Retinal pigment epithelial cell (primary cell): ENCODE measurements at regions not wholly inside any gene's neighbourhood (a gene's known extent, or its start where the extent isn't known, plus 50 kb on each side); places are given as distances from the start of the nearest gene placed in this dataset.
"Not testable (repeated sequence)": the region's sequence is repeated elsewhere in the genome, so short reads cannot be mapped to it uniquely, and the experiment has no call there.

ENCODE experiments used
- DNase-seq: peaks from one replicate; pipeline ENCODE4 v3.0.0-alpha.2; 2010; ENCODE audit warnings: low read depth
- H3K4me3 ChIP-seq: 2 replicates; pipeline ENCODE4 v1.5.1; 2011; ENCODE audit warnings: mild to moderate bottlenecking, low read length, control low read depth, moderate library complexity
- TF ChIP-seq, protein P1 (sequence below): conservative IDR thresholded peaks from 2 replicates; pipeline ENCODE4 v1.5.1; 2011; ENCODE audit warnings: low read depth, low read length, control low read depth, inconsistent platforms

DNA sequence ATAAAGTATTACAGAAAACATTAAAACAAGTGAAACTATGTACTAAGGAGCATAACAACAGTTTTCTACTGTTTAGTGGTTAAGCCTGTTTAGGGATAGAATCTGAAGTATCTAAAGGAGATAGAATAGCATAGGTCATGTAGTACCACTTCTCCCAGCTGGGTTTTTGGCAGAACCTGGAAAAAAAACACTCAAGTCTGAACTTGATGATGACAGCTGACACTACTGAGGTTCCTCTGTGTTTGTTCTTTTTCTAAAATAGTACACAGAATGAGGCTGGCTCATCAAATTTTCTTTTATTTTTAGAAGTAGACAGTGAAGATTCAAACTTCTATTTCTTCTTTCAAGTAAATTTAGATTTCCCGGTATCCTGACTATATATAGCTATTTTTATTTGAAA, 203.8 kb upstream of the ACO1 start:
- DNase-seq, result no peak
- H3K4me3 ChIP-seq, result no peak overlapping the region
- TF ChIP-seq, protein P1, sequence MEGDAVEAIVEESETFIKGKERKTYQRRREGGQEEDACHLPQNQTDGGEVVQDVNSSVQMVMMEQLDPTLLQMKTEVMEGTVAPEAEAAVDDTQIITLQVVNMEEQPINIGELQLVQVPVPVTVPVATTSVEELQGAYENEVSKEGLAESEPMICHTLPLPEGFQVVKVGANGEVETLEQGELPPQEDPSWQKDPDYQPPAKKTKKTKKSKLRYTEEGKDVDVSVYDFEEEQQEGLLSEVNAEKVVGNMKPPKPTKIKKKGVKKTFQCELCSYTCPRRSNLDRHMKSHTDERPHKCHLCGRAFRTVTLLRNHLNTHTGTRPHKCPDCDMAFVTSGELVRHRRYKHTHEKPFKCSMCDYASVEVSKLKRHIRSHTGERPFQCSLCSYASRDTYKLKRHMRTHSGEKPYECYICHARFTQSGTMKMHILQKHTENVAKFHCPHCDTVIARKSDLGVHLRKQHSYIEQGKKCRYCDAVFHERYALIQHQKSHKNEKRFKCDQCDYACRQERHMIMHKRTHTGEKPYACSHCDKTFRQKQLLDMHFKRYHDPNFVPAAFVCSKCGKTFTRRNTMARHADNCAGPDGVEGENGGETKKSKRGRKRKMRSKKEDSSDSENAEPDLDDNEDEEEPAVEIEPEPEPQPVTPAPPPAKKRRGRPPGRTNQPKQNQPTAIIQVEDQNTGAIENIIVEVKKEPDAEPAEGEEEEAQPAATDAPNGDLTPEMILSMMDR, result no peak

DNA sequence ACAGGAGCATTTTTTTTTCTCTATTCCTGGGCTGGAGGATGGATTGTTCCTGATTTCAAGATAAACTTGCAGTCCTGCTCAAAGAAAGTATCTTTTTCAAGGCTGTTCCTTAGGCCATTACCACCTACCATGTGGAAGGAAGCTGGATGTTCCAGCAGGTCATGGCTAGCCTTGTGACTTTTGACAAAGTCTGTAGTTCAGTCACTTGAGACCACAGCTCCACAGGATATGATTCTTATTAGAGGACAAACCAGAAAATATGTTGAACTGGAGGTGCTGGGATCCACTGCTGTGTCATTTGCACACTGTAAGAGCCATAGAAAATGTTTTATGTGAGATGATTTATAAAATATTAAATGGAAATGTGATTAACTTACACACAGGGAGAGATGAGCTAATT, 184.2 kb upstream of the ACO1 start:
- TF ChIP-seq, protein P1, result no peak
- no peak overlapping the region for H3K4me3 ChIP-seq

DNA sequence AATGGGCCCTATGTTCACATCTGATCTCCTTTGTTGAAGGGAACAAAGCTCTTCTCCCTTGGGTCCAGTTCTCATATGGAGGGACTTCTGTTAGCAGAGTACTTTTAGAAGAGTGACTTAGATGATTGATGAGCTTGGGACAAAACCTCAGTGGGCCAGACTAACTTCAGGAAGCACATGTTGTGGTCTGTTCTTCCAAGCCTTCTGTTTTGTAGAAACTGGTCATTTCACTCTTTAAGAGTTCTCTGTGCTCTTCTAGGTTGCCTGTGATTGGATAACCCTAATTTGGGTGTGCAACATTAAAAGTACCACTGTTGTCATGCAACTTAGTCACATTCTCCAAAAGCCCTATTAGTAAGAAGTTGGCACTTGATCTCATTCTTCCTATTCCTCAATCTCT, 183.5 kb upstream of the ACO1 start:
- TF ChIP-seq, protein P1, result no peak
- H3K4me3 ChIP-seq, result no peak overlapping the region
- no peak for DNase-seq

More for the DNA sequence above, 184.2 kb upstream of the ACO1 start:
- no peak for DNase-seq

DNA sequence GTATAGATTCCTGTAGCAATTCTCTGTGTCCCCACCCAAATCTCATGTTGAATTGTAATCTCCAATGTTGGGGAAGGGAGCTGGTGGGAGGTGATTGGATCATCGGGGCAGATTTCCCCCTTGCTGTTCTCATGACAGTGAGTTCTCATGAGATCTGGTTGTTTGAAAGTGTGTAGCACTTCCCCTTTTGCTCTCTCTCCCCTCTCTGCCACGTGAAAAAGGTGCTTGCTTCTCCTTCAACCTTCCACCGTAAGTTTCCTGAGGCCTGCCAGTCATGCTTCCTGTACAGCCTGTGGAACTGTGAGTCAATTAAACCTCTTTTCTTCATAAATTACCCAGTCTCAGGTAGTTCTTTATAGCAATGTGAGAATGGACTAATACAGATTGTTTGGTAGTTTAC, 175.3 kb upstream of the ACO1 start:
- not testable (repeated sequence) for DNase-seq, H3K4me3 ChIP-seq

DNA sequence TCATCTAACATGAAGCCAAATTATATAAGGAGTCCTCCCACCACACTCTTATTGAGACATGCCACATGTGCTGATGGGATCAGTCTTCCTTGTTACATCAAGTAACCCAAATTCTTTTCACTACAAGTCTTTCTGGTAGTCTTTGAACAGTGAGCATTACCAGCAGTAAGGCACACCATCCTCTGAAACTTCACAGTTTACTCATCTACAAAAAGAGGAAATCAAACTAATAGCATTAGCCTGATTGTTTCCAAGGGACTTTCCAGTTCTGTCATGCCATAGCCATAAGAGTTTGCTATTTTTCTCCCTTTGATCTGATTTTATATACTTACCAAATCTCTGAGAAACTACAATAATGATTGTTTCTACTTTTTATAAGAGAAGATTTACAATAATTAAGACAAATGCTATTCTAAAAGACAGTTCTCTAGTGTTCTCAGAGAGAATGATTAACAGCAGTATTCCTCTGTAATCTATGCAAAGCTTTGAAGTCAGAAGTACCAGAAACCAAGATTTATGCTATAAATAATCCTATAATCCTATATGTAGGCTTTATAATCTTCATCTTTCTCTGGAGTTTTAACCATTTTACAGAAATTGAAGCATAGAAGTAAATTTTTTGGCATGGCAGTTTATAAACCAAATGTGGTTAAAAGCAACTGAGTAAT, 166.2 kb upstream of the ACO1 start:
- TF ChIP-seq, protein P1, result no peak
- no peak overlapping the region for H3K4me3 ChIP-seq
- no peak for DNase-seq

DNA sequence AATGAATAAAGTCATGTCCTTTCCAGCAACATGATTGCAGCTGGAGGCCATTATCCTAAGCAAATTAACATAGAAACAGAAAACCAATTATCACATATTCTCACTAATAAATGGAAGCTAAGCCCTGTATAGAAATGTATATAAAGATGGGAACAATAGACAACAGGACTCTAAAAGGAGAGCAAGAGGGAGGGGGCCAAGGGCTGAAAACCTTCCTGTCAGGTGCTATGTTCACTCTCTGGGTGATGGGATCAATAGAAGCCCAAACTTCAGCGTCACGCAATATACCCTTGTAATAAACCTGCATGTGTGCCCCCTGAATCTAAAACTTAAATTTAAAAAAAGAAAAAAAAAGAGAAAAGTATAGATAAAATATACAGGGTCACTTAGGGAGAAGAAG, 163.7 kb upstream of the ACO1 start:
- DNase-seq, result no peak
- H3K4me3 ChIP-seq, result no peak overlapping the region
- TF ChIP-seq, protein P1, result no peak

DNA sequence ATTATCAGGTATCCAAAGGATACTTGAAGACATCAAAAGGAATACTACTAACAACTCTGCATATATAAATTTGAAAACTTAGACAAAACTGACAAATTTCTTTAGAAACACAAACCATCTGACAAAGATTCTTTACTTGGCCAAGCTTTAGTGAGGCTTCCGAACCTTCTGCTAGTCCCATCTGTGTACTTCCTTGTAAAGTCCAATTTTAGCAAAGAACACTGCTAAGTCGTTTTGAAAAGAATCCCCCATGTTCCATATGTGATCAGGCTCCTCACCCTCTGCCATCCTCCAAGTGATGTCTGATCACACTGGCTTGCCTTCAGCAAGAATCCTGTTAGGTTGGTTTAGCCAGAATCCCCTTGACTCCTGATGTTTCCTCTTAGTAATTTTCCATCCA, 150.0 kb upstream of the ACO1 start:
- DNase-seq, result no peak
- TF ChIP-seq, protein P1, result no peak
- H3K4me3 ChIP-seq, result no peak overlapping the region
